Activated CD4-positive, alpha-beta T cell treated with anti-CD3 and anti-CD28 coated beads, Interleukin-2, Interleukin-6, amounts not matched to agents 100 ng/mL and 50 ng/mL, durations not matched to agents 16 hours and 8 hours (primary cell): ENCODE measurements at regions not wholly inside any gene's neighbourhood (a gene's known extent, or its start where the extent isn't known, plus 50 kb on each side); places are given as distances from the start of the nearest gene placed in this dataset.

Source experiments
- DNase-seq: peaks from one replicate; pipeline ENCODE4 v3.0.0-alpha.2; 2020

DNA sequence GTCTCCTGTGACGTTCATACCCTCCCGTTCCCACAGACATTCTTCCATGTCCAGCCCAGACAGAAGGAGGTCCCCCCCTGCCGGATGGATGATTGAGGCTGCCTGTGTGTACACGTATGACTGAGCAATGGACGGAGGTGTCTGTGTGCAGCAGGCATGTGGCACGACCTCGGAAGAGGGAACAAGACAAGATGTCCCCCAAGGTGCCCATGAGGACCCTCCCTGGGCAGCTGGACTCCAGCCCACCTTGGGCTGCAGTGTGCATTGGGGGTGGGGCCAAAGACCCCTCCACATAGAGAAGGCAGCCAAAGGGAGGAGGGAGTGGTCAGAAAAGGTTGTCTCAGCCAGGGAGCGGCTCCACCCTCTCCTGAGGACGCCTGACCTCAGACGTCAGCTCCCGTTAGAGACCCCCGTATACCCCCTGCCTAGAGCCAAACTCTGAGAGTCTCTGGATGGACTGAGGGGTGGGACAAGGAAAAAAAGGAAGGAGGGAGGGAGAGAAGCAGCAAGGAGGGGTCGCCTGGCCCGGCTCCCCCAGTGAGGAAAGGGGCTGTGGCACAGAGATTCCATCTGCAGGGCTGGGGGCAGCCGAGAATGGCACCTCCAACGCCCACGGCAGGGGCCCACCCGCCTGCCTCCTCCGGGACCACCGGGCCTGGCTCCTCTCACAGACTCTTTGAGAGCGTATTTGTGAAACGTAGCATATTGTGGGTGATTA, 92.9 kb upstream of the BHLHE23 start:
- no peak for DNase-seq

DNA sequence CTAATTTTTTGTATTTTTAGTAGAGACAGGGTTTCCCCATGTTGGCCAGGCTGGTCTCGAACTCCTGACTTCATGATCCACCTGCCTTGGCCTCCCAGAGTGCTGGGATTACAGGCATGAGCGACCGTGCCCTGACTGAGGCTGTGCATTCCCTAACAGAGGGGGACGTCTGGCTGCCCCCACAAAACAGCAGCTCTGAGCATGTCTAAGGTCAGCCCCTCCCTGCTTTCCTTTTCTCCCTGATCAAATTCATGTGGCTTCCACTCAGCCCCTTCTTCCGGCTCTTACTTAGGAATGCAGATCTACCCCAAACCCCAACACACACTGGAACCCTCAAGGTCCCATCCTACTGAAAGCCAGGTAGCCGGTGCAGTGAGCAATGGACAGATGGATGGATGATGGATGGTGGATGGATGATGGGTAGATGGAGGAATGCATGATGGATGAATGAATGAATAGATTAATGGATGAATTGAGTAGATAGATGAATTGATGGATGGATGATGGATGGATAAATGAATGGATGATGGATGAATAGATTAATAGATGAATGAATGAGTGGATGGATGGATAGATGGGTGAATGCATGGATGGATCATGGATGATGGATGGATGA, 91.5 kb upstream of the BHLHE23 start:
- DNase-seq = no peak

DNA sequence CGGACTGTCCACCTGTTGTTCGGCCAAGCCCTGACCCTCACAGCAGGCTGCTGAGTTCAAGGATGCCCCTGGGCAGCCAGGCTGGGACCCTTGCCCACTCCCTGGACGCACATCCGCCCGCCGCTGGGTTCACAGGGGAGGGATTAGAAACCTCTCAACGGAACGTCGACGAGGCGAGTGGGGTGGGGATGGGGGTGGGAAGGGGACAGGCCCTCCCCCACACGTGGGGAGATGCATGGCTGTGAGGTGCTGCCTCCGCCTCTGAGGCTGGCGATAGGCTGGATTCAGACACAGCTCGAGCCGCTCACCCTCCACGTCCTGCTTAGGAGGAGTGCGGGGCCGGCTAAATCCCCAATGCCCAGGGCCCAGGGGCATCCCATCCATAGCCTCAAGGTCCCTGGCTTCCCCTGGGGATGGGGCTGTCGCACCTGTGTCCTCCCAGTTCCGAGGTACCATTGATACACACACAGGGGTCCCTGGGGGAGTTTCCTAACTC, 90.6 kb upstream of the BHLHE23 start:
- DNase-seq = no peak

DNA sequence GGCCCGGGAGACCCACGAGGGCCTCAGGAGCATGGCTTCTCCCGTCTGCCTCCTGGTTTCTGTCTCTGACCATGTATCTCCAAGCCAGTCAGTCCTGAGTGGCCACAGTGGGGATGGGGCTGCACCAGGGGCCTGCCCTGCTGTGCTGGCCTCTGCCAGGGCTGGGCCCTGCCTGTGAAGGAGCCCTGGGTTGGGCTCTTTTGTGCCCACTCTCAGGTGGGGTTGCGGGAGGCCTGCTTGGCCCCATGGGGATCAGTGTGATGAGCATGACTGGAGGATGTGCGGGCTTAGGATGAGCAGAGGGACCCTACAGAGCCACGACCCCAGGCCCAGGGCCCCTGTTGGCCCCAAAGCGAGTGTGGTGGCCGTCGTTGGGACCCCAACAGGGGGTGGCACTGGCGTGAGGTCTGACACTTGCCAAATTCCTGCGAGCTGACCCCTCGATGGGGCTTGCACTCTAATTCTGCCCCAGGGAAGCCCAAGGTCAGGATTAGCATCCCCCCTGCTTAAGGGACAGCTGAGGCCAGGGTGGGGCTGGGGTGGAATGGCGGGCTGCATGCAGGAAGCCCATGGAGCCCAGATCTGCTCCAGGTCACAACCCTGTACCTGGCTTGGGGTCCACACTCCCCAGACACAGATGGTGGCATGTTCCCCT, 90.0 kb upstream of the BHLHE23 start:
- no peak for DNase-seq

DNA sequence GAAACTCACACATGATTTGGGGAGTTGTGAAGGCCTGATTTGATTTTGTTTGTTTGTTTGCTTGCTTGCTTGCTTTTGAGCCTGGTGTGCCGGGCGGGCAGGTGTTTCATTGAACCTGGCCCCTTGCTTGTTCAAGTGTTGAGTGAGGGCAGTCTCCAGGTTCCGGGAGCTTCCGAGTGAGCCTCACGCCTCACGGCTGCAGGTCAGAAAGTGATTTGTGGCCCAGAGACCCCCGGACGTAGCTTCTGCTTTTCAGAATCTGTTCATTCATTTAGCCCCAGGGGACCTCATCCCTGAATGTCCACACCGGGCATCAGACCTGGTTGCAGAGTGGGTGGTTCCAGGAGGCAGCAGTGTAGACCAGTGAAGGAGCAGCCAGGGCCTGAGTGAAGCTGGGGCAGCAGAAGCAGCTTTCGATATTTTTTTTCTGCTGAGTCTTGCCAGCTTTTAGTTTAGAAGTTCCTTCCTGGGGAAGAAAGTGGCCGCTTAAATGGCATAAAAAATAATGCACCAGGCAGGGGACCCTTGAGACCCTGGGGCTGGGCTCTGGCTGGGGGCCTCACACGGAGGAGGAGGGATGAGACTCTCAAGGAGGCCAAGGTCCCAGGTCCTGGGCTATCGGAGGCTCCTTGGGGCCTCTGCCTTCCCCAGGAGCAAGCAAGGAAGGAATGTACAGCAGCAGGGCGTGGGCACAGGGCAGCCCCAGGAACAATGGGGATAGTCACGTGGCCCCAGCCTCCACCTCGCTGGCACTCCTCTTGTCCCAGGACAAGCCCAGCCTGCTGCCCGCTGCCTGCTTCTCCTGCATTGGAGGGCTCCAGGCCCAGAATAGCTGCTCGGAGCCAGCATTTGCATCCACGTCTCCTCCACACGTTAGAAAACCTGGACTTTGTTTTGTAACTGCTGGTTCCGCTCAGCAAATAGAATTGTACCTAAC, 89.2 kb upstream of the BHLHE23 start:
- DNase-seq = no peak

DNA sequence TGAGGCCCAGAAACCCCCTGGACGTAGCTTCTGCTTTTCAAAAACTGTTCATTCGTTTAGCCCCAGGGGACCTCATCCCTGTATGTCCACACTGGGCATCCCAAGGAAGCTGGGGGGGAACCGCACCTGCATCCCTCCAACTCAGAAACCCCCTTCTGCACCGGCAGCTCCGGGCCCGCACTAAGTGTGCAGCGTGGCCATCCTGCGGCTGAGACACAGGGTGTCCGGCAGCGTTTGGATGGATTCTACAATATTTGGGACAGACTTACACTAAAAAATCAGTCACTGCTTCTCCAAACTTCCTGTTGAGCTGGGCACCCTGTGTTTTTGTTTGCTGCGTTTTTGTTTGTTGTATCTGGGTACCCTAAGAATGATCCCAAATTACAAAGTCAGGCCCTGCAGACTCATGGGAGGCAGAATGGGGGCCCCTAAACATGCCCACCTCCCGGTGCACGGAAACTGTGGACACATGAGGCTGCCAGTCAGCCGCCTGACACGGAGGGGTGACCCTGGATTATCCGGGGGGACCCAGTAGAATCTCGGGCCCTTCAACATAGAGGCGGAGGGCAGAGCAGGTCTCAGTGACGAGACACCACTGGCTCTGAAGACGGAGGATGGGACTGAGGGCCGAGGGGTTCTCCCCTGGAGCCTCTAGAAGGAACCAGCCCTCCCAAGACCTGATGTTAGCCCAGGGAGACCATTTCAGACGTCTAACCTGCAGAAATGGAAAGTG, 88.2 kb upstream of the BHLHE23 start:
- DNase-seq = no peak

DNA sequence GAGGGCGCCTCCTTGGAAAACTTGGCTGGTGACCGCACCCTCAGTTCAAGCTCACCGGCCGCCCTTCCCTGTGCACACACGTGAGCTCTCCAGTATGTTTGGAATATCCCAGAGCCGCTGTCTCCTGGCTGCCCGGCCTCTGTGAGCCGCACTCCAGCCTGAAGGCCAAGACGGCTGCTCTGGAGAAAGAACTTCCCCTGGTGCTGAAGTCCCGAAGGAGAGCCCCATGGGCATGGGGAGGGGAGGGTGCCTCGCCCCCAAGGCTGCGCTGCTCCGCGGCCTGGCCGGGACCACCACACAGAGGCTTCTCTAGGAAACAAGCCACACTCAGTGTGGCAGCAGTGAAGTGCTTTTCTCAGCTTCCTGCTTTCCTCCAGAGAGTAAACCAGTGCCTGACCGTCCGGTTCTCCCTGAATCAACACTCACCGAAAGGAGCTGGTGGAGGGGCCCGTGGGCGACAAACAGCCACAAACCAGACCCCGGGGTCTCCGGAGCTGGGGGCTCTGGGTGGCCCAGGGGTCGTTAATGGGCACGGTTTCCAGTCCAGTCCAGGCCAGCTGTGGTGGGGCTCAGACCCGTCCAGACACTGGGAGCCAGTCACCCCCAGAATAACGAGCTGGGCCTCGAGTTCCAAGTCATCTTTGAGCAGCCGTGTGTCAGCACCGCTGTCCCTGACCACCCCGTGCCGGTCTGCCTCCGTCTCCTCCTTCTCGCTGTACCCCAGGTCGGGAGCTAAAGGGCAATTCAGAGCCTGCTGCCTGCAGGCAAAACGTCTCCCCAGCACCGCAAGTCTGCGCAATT, 87.4 kb upstream of the BHLHE23 start:
- no peak for DNase-seq

DNA sequence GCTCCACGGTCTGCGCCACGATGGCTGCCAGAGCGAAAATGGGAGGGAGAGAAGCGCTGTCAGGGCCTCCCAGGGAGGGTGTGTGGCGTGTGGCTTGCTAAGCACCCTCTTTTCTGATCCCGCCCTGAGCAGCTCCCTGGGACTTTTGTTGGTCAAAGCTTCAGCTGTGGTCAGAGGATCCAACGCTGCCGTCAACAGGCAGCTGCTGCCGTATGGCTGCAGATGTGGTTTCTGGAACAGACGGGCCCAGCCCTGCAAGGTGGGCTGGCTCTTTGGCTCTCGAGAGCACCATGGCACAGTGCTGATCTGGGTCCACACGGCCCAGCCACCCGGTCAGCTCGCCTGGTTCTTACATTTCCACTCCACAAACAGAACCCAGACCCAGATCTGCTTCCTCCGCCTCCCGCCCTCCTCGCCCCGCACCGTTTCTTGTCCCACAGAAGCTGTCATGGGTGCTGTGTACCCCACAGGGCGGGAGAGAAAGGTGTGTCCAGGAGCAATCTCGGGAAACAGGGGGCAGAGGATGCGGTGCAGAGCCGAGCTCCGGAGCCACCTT, 86.0 kb upstream of the BHLHE23 start:
- no peak for DNase-seq

DNA sequence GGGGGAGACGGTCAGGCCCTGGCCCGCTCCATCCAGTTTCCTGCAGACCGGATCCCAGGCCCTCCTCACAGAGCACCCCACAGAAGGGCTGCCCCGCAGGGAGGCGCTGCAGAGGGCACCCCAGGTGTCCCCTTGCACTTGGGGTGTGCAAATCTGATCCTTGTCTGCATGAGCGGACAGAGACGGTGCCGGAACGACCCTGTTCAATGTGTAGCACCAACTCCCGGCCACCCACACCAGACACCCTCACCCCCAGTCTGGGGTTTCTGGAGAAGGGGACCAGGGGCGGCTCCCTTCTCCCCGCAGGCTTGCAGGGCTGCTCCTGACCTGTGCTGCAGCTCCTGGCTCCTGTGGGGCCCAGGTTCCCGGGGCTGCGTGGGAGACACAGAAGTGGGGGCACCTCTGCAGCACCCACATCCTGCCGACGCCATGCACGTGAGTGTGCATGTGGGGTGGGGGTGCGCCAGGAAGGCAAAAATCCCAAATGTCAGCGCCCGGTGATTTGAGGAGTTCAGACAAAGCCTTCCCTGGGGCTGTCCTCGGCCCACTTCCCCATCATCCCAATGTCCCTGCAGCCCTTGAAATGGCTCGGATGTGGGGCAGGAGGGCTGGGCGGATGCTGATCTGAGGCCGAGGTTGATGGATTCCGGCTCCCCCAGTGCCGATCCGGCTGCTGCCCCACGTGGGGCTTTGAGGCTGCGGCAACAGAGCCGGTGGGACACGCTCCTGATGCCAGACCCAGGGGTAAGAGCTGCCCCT, 85.3 kb upstream of the BHLHE23 start:
- DNase-seq = no peak

DNA sequence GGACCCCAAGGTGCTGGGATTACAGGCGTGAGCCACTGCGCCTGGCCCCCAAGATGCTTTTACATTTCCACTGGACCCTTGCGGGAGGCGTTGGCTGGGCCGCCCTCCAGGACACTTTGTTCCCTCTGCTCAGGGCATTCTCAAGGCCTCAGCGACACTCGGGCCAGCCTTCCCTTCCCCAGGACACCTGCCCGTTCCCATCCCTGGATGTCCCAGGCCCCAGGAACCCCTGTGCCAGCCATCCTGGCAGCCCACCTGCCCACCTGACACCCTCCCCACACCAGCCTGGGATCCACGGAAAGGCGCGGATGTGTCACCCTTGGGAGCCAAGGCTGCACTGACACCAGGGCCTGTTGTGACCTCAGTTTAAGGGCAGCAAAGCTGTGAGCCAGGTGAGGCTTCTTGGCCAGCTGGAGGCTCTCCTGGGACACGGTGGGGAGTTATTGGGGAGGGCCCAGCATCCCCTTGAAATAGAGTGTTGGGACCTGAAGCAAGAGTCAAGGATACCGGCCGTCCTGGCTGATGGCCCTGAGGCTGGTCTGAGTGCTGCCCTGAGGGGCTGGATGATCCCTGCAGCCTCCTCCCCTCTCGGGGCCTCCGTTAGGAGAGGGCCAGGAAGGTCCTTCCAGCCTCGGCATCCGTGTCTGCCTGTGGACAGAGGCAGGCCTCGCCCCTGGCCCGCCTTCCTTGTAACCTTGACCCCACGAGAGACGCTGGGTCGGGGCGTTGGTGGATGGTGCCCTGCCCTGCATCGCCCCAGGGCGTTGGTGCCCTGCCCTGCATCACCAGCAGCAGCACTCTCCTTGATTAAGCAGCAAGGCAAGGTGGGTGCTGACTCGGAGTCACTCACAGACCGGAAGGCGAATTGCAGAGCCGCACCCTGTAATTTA, 84.2 kb upstream of the BHLHE23 start:
- DNase-seq = no peak

DNA sequence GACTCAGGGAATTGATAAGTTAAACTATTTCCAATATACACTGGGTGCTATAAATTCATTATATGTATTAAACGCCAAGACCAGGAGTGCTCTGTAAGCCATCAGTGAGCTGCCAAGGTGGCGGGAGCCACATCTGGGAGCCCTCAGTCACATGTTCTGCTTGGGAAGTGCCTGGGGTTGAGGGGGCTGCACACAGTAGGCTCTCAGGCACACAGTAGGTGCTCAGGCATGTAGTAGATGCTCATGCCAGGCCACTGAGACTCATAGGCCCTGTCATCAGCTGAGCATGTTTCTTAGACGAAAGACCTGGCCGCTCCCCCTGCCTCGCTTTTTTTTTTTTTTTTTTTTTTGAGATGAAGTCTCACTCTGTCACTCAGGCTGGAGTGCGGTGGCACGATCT, 83.3 kb upstream of the BHLHE23 start:
- no peak for DNase-seq

DNA sequence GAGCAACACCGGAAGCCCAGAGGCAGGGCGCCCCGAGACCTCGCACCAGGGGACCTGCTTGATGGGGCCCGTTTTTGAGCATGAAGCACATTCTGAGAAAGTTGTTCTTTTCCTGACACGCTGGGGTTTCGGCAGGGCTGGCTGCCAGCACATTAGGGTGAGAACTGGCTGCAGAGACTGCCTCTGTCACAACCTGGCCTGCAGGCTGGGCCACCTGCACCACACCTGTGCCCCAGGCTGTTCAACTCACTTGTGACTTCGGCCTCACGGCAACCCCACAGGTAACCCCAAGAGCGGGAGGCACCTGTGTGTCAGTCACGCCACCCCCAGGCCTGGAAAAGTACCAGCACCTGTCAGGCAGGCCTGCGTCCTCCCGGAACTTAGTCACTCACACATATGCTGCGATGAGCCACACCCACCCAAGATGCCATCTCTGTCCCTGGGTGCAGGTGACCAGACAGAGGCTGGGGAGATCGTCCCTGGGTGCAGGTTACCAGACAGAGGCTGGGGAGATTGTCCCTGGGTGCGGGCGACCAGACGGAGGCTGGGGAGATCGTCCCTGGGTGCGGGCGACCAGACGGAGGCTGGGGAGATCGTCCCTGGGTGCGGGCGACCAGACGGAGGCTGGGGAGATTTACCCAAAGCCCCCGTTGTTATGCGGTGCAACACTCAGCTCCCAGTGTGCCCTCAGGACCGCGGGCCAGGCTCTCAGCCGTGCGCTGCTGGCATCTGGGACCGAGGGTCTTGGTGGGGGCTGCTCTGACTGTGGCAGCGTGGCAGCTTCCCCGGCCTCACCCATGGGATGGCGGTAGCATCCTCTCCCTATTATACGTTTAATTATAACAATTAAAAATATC, 82.5 kb upstream of the BHLHE23 start:
- DNase-seq = no peak

DNA sequence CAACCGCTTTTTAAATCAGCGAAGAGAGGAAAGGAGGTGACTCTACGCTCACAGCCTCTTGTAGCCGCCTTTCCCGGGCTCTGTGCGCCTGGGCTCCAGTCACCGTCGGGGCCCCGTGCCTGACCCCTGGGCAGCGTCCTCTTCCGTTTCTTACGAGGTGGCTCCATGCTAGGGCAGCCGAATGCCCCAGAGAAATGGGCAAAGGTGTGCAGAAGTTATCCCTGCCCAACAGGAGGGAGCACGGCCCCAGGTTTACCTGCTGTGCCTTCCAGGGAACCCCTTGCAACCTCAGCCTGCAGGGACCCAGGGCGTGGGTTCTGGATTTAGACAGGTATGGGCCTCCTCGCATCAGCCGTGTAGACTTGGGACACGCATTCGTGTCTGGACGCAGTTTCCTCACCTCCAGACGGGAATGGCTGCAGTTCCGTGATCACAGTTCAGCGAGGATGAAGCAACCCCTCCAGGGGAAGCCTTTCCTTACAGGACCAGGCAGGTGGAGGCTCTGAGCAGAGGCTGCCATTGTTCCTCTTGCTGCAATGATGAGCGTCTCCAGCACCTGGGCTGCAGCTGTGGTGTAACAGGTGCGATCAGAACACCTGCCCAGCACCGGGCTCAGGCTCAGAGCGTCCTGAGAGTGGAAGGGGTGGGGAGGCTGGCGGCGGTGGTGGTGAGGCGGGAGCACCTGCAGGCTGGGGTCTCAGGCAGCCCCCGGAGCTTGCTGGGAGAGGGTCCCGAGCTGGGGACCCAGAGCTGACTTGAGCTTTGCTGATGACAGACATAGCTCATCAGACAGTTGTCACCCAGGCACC, 81.3 kb upstream of the BHLHE23 start:
- no peak for DNase-seq

DNA sequence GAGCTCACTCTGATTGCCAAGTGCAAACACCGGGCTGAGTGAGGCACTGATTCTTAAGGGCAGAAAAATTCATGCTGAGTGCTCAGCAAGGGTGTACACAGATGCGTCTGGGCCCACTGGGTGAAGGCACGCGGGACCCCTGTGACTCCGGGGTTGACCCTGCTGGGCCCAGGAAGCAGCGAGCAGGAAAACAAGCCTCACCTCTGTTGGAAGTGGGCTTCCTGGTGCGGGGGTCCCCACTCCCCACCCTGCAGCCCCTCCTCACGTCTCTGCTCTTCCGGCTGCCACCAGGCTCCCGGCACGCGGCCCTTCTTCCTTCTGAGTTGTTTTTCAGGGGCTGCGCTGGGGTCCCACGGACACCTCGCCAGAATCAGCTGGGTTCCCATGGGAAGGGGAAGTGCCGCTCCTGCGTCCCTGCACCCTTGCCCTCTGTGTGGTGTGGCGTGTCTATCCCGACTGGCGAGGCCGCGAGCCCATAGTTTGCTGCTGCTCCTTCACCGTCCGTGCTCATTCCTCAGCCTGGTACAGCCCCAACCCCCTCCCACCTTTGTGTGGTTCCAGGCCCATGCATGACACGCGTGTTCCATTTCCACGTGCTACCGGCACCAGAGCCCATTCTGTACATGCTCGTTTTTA, 80.6 kb upstream of the BHLHE23 start:
- DNase-seq = no peak

DNA sequence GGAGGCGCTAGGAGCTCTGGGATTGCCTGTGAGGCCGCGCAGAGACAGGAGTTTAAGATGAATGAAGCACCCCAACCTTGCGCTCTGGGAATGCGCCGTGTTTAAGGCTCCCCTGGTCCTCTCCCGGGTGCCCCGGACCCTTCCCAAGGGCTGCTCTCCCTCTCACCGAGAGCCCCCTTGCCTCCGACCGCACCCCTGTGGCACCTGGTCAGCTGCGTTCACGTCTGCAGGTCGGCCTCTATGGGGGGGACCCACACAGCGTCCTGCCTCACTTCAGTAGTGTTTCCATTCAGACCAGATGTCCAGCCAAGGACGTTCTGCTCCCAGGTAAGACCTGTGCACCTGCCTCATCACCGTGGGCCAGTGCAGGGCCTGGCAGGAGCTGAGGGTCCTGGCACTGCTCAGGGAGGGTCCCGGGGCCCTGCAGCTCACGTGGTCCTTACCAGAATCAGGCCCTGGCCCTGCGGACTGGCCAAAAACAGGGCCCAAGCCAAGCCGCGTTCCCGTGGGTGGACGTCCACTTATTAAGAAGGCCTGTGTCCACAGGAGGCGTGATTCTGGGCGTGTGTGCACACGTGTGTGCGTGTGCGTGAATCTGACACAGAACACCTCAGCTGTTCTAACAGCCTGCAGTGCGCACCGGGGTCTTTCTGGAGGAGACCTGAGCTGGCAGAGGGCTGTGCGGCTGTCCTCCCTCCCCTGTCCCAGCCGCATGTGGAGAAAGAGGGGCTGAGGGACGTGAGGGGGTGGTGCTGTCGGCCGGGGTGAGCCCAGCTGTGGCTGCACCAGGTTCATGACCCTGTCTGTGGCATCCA, 79.9 kb upstream of the BHLHE23 start:
- DNase-seq = no peak
